Mesendoderm (in vitro differentiated cells): ENCODE measurements at regions not wholly inside any gene's neighbourhood (a gene's known extent, or its start where the extent isn't known, plus 50 kb on each side); places are given as distances from the start of the nearest gene placed in this dataset.
"Not testable (repeated sequence)": the region's sequence is repeated elsewhere in the genome, so short reads cannot be mapped to it uniquely, and the experiment has no call there.

Experiments
- DNase-seq: peaks from one replicate; pipeline ENCODE4 v3.0.0; 2013
- H2AK5ac ChIP-seq: 2 replicates; pipeline ENCODE4 v1.6.1; 2013; ENCODE audit warnings: low read length, inconsistent platforms
- H2BK120ac ChIP-seq: 2 replicates; pipeline ENCODE4 v1.6.1; 2013; ENCODE audit warnings: low read depth, mild to moderate bottlenecking, low read length, moderate library complexity, mixed read lengths
- H2BK15ac ChIP-seq: replicated peaks from 2 replicates; pipeline ENCODE4 v1.6.1; 2013; ENCODE audit warnings: low read depth, mild to moderate bottlenecking, moderate library complexity
- H2BK5ac ChIP-seq: 2 replicates; pipeline ENCODE4 v1.6.1; 2013; ENCODE audit warnings: low read length, inconsistent platforms
- H3K18ac ChIP-seq: 2 replicates; pipeline ENCODE4 v1.6.1; 2013; ENCODE audit warnings: mild to moderate bottlenecking, low read length, mixed read lengths
- H3K23ac ChIP-seq: one replicate; pipeline ENCODE4 v1.6.1; 2013; ENCODE audit warnings: low read length
- H3K27ac ChIP-seq: 2 replicates; pipeline ENCODE4 v1.5.1; 2013; ENCODE audit warnings: low read depth, mild to moderate bottlenecking, inconsistent platforms, low read length, moderate library complexity
- H3K27me3 ChIP-seq: 2 replicates; pipeline ENCODE4 v1.6.1; 2013; ENCODE audit warnings: low read length, control low read depth, mild to moderate bottlenecking, inconsistent platforms; ENCODE audit not compliant: insufficient read depth, poor library complexity
- H3K36me3 ChIP-seq: 2 replicates; pipeline ENCODE4 v1.6.1; 2013; ENCODE audit warnings: low read length, inconsistent platforms; ENCODE audit not compliant: control insufficient read depth, insufficient read depth
- H3K4ac ChIP-seq: one replicate; pipeline ENCODE4 v1.6.1; 2013; ENCODE audit warnings: low read depth, mild to moderate bottlenecking, low read length, moderate library complexity
- H3K4me1 ChIP-seq: 2 replicates; pipeline ENCODE4 v1.6.1; 2013; ENCODE audit warnings: low read depth, low read length, inconsistent platforms; ENCODE audit not compliant: control insufficient read depth
- H3K4me2 ChIP-seq: 2 replicates; pipeline ENCODE4 v1.6.1; 2013; ENCODE audit warnings: low read length
- H3K4me3 ChIP-seq: 2 replicates; pipeline ENCODE4 v1.5.1; 2013; ENCODE audit warnings: mild to moderate bottlenecking, low read length
- H3K56ac ChIP-seq: one replicate; pipeline ENCODE4 v1.6.1; 2013; ENCODE audit warnings: low read length
- H3K79me1 ChIP-seq: 2 replicates; pipeline ENCODE4 v1.6.1; 2013; ENCODE audit warnings: low read length, inconsistent platforms
- H3K79me2 ChIP-seq: 2 replicates; pipeline ENCODE4 v1.6.1; 2013; ENCODE audit warnings: mild to moderate bottlenecking, low read length; ENCODE audit not compliant: control insufficient read depth, insufficient read depth
- H3K9ac ChIP-seq: 2 replicates; pipeline ENCODE4 v1.6.1; 2013; ENCODE audit warnings: low read length, inconsistent platforms
- H4K5ac ChIP-seq: one replicate; pipeline ENCODE4 v1.6.1; 2013; ENCODE audit warnings: low read length
- H4K8ac ChIP-seq: one replicate; pipeline ENCODE4 v1.6.1; 2013; ENCODE audit warnings: low read depth, mild to moderate bottlenecking, control low read depth, low read length, moderate library complexity
- WGBS: extraction: QIAGEN DNeasy Blood & Tissue Kit; methylation state at CpG from one replicate; pipeline ENCODE4 v1.1.7; 2013; ENCODE audit warnings: low lambda C conversion rate, missing lambda C conversion rate; ENCODE audit not compliant: insufficient coverage; ENCODE audit errors: extremely low coverage; 5-methylcytosine and 5-hydroxymethylcytosine counted together

DNA sequence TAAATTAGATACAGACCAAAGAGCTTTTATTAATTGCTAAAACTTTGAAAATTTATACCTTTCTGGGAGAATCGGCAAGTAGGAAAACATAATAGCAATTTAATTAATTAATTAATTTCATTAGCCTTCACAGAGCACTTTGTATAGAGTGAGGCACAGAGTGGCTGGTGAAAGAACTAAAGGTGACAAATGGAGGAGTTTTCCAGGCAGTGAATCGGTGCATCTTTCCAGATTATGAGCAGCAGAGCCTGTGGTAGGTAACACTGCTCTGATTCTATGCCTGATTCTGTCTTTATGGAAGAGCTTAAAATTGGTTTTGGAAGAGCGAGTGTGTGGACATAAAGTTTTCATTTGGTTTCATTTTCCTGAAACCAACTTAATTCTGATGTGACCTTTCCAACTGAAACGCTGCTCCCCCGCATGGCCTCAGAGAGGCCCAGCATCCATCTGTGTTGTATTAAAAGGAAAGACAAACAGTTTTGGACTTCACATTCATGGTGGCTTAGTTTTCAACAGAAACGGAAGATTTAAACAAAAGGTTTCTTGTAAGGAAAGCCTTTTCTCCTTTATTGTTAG lies 188.9 kb upstream of the RPS23 start:
- no peaks in the 10 kb centered on the region for H3K36me3 ChIP-seq
- H3K79me1 ChIP-seq = no peaks in the 10 kb centered on the region
- no peak overlapping the region for H3K4me3 ChIP-seq
- no peak overlapping the region for H3K27ac ChIP-seq
- no peak overlapping the region for H3K18ac ChIP-seq
- DNase-seq = peak; percentile 7
- H3K4me2 ChIP-seq = no peak overlapping the region
- no peak overlapping the region for H4K8ac ChIP-seq
- H3K27me3 ChIP-seq = no peaks in the 10 kb centered on the region
- H3K56ac ChIP-seq = no peak overlapping the region
- no peak overlapping the region for H2BK5ac ChIP-seq
- no peak overlapping the region for H3K4ac ChIP-seq
- H3K23ac ChIP-seq = no peak overlapping the region
- H3K9ac ChIP-seq = no peak overlapping the region
- H2AK5ac ChIP-seq = no peak overlapping the region
- no peaks in the 10 kb centered on the region for H3K4me1 ChIP-seq
- no peaks in the 10 kb centered on the region for H3K79me2 ChIP-seq
- H2BK120ac ChIP-seq = no peak overlapping the region
- no peak overlapping the region for H2BK15ac ChIP-seq
- H4K5ac ChIP-seq = no peak overlapping the region
- no CpG with 5 or more reads among the region's 6 CpGs for WGBS

DNA sequence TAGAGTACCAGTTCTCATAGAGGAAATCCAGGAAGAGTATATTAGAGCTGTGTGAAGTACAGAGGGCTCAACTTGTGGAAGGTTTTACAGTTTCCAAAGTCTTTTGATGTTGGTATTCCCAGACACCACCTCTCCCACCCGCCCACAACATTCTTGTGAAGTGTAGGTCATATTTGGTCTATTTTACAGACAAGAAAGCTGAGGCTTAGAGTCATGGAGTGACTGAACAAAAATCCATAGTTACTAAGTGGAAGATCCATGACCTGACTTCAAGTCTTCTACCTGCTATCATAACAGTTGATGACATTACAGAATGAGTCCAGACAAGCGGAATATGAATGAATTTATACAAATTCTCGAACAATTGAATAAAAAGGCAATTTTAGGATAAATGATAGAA lies 187.1 kb upstream of the RPS23 start:
- H3K4me1 ChIP-seq = no peaks in the 10 kb centered on the region
- no peak overlapping the region for H3K23ac ChIP-seq
- H3K27ac ChIP-seq = no peak overlapping the region
- no peak overlapping the region for H3K9ac ChIP-seq
- H3K27me3 ChIP-seq = no peaks in the 10 kb centered on the region
- H4K5ac ChIP-seq = no peak overlapping the region
- DNase-seq = no peak
- H3K4ac ChIP-seq = no peak overlapping the region
- no peak overlapping the region for H3K18ac ChIP-seq
- no peak overlapping the region for H2BK15ac ChIP-seq
- H3K4me3 ChIP-seq = no peak overlapping the region
- no peak overlapping the region for H2BK5ac ChIP-seq
- no peak overlapping the region for H3K4me2 ChIP-seq
- no peak overlapping the region for H2BK120ac ChIP-seq
- H3K56ac ChIP-seq = no peak overlapping the region
- no CpG with 5 or more reads among the region's 3 CpGs for WGBS
- H3K79me1 ChIP-seq = no peaks in the 10 kb centered on the region
- no peaks in the 10 kb centered on the region for H3K79me2 ChIP-seq
- H4K8ac ChIP-seq = no peak overlapping the region
- H3K36me3 ChIP-seq = no peaks in the 10 kb centered on the region
- H2AK5ac ChIP-seq = no peak overlapping the region

DNA sequence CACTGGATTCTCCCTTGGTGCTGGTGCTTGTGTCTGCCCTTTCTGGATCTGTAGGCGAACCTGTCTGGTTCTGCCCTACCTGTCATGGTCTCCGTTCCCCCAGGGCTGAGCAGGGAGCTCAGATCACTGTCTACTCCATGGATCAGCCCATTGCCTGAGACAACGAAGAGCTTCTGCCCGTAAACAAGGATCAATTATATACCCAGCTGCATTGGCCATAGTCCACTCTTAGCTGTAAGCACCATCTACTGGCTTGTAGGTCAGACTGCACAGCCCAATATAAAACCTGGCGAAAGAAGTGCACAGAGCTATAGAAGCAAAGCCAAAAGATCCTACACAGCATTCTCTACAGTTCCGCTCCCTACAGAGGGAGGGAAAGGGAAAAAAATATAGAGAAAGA lies 181.5 kb upstream of the RPS23 start:
- no peak overlapping the region for H3K4me2 ChIP-seq

GRCh38 chr5:82455317-82455716 lies 177.2 kb upstream of the RPS23 start:
- no CpG with 5 or more reads among the region's 4 CpGs for WGBS
- not testable (repeated sequence) for H2BK15ac ChIP-seq, H3K79me2 ChIP-seq, H3K23ac ChIP-seq, H3K18ac ChIP-seq, H3K4me3 ChIP-seq, H2AK5ac ChIP-seq, H2BK120ac ChIP-seq, H2BK5ac ChIP-seq, H4K5ac ChIP-seq, H3K56ac ChIP-seq, H3K27ac ChIP-seq, H3K4me1 ChIP-seq, H3K79me1 ChIP-seq, H3K36me3 ChIP-seq, H3K9ac ChIP-seq, H3K4ac ChIP-seq, H4K8ac ChIP-seq, H3K4me2 ChIP-seq, DNase-seq, H3K27me3 ChIP-seq

More for the DNA sequence above, 181.5 kb upstream of the RPS23 start:
- H3K27ac ChIP-seq = no peak overlapping the region
- H3K4me1 ChIP-seq = no peaks in the 10 kb centered on the region
- H3K79me1 ChIP-seq = no peaks in the 10 kb centered on the region
- H3K36me3 ChIP-seq = no peaks in the 10 kb centered on the region
- no peak overlapping the region for H3K4ac ChIP-seq
- no peak overlapping the region for H3K9ac ChIP-seq
- no peaks in the 10 kb centered on the region for H3K79me2 ChIP-seq
- WGBS = no CpG with 5 or more reads among the region's 6 CpGs
- H2BK5ac ChIP-seq = no peak overlapping the region
- no peaks in the 10 kb centered on the region for H3K27me3 ChIP-seq
- no peak for DNase-seq
- no peak overlapping the region for H4K8ac ChIP-seq
- H3K4me3 ChIP-seq = no peak overlapping the region
- H3K18ac ChIP-seq = no peak overlapping the region
- H4K5ac ChIP-seq = no peak overlapping the region
- H3K23ac ChIP-seq = no peak overlapping the region
- H2AK5ac ChIP-seq = no peak overlapping the region
- H3K56ac ChIP-seq = no peak overlapping the region
- no peak overlapping the region for H2BK15ac ChIP-seq
- H2BK120ac ChIP-seq = no peak overlapping the region

- Histone ChIP-seq H3K18ac (no peak overlapping the region), H3K23ac (no peak overlapping the region), H3K56ac (no peak overlapping the region), H3K9ac (no peak overlapping the region), H3K4me1 (no peaks in the 10 kb centered on the region), H2BK120ac (no peak overlapping the region), H3K27ac (no peak overlapping the region), H2BK15ac (no peak overlapping the region), H3K4me3 (no peak overlapping the region), H3K36me3 (no peaks in the 10 kb centered on the region), H2BK5ac (no peak overlapping the region), H3K4ac (no peak overlapping the region), H4K8ac (no peak overlapping the region), H3K79me2 (no peaks in the 10 kb centered on the region), H2AK5ac (no peak overlapping the region), H3K79me1 (no peaks in the 10 kb centered on the region), H3K27me3 (no peaks in the 10 kb centered on the region), H4K5ac (no peak overlapping the region), H3K4me2 (no peak overlapping the region)
- no peak for DNase-seq
- WGBS = no CpG with 5 or more reads among the region's 2 CpGs
These were observed 170.2 kb upstream of the RPS23 start for GRCh38 chr5:82448374-82448773.

- Histone ChIP-seq H4K8ac (no peak overlapping the region), H3K79me1 (no peaks in the 10 kb centered on the region), H3K4me3 (no peak overlapping the region), H3K23ac (no peak overlapping the region), H3K18ac (no peak overlapping the region), H3K36me3 (no peaks in the 10 kb centered on the region), H2BK5ac (no peak overlapping the region), H3K4ac (no peak overlapping the region), H3K4me2 (no peak overlapping the region), H3K79me2 (no peaks in the 10 kb centered on the region), H2AK5ac (no peak overlapping the region), H2BK120ac (no peak overlapping the region), H3K27ac (no peak overlapping the region), H3K56ac (no peak overlapping the region), H3K9ac (no peak overlapping the region), H3K4me1 (no peaks in the 10 kb centered on the region), H4K5ac (no peak overlapping the region), H3K27me3 (no peaks in the 10 kb centered on the region), H2BK15ac (no peak overlapping the region)
- WGBS = no CpG with 5 or more reads among the region's 7 CpGs
- DNase-seq = no peak
These were observed 169.8 kb upstream of the RPS23 start for GRCh38 chr5:82447913-82448312.
